Epidermal melanocyte (primary cell): ENCODE measurements at regions not wholly inside any gene's neighbourhood (a gene's known extent, or its start where the extent isn't known, plus 50 kb on each side); places are given as distances from the start of the nearest gene placed in this dataset.
A peak's percentile ranks its signal among the peaks of the same experiment; 100 is the strongest.

Source experiments
- DNase-seq: peaks from one replicate; pipeline ENCODE4 v3.0.0; 2011; ENCODE audit warnings: low spot score; ENCODE audit not compliant: insufficient read length

DNA sequence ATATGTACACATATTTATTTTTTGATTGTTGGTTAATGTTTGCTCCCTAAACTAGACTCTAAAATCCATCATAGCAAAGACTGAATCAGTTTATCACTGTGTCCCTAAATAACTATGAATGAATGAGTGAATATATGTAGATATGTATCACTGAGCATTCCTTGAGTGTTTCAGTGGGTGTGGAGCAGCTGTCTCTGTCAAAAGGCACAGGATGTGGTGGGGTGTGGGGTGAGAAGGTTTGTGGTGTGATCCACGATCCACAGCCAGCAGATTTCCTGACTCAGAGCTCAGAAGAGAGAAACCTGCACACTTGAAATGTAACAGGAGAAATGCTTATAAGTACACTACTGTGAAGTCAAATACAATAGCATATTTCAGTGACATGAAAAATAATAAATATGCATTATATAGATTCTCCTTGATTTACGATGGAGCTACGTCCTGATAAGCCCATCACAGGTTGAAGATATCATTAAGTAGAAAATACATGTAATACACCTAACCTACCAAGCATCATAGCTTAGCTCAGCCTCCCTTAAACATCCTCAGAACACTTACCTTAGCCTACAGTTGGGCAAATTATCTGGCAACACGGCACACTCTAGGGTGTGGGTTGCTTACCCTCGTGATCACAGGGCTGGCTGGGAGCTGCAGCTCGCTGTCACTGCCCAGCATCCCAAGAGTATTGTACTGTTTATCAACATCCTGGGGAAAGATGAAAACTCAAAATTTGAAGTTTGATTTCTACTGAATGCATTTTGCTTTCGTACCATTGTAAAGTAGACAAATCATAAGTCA is 287.0 kb downstream of the GAS1 start:
- DNase-seq, result peak; percentile 40

DNA sequence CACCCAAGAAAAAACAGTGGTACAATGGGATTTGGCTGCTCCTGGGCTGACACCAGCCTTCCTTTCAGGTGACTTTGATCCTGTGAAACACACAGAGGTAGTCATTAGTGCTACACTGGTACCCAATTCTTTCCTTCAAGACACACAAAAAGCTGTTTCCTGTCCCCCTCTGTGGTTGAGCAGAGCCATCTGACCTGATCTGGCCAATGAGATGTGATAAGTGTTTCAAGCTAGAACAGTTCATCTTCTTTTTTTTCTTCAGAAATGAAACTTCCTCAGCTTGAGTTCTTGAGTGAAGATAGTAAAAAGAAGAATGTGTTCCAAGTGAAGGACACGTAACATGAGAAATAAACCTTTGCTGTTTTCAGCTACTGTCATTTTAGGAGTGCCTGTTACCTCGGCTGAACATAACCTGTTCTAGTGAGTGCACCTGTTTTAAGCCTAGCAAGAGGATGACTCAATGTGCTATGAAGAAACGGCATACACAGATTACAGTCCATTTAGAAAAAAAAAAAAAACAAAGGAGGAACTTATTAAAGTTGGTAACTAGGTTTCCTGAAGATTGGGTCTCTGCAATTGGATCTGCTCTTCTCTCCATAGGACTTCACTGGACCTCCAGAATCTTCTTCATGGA is 287.8 kb downstream of the GAS1 start:
- DNase-seq, result no peak

DNA sequence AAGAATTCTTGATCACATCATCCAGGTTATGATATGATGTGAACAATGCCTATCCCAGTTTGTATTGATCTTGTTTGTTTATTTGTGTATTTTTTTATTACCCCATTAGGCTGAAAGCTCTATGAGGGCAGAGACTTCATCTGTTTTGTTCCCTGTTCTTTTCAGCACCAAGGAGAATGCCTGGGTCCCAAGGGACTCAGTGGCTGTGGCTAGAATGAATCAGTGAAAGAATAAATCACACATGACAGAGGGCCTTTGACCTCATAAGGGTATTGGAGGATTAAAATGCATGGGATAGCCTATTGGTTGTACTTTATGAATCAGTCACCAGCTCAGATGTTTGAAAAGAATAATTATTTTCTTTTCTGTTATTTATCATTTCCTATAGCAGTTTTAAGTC is 292.2 kb downstream of the GAS1 start:
- no peak for DNase-seq

DNA sequence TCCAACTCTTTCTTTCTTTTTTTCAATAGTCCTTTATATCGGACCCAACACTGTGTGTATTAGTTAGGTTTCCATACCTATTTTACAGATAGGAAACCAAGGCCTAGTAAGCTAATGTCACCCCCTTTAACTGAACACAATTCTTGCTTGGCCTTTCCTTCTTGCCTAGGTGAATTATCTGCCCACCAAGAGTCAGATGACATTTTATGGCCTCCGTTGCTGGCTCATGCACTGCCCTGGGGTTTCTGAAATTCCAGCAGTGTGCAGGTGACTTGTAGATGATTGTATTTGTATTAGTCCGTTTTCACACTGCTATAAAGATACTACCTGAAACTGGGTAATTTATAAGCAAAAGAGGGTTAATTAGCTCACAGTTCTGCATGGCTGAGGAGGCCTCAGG is 293.8 kb downstream of the GAS1 start:
- no peak for DNase-seq

GRCh38 chr9:86652736-86653135 is 294.6 kb downstream of the GAS1 start:
- DNase-seq, result no peak

GRCh38 chr9:86649913-86650312 is 295.7 kb upstream of the TUT7 start:
- DNase-seq, result no peak

DNA sequence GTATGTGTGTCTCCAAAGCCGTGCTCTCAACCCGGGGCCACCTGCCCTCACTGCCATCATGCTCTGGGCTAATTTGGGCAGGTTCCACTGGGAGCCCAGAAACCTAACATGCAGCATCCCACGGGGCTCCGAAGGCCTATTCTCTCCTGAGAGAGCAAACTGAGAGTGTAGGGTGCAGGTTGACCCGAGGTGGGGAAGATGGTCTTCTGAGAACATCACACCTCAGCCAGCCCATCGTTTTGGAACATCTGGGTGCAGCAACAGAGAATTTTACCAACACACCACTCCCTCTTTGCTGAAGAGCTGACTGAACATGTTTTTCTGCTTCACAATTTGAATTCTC is 294.6 kb upstream of the TUT7 start:
- no peak for DNase-seq

DNA sequence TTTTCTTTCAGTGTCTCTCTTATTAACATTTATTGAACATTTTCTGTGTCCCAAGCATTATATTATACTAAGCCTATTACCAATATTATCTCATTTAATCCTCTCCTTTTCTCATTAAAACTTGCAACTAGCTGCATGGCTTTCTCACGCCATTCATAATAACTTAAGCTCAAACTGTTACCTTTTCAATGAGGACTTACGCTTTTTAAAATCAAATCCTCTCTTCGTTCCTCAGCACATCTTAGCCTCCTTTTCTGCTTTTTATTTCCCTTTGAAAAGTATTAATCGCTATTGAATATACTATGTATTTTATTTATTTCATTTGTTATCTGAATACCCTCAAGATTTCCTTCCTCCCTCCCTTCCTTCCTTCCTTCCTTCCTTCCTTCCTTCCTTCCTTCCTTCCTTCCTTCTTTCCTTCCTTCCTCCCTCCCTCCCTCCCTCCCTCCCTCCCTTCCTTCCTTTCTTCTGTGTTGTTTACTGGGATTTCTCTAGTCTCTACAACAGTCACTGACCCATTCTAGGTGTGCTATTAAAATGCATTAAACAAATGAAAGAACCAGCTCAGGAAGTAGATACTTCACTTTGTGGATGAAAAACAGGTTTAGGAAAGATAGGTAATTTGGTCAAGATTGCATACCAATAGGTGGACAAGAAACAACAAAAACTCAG is 294.1 kb upstream of the TUT7 start:
- DNase-seq, result no peak

- DNase-seq, result no peak
These were observed 291.1 kb upstream of the TUT7 start for GRCh38 chr9:86645303-86645702.

DNA sequence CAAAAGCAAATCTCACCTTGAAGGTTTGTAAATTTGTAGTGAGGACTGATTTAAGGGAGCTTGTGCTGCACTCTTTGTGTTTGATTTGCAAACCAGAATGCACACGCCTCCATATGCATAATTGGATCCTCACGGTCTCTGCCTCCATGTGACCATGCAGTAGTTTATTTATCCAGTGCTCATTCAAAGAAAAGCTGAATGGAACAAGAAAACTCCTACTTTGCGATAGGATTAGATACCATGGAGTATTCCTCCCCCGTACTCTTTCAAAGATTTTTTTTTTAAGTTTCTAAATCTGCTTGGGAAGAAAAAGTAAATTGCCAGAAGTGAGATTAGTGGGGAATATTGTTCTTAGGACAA is 290.4 kb upstream of the TUT7 start:
- DNase-seq, result no peak

- no peak for DNase-seq
These were observed 289.9 kb upstream of the TUT7 start for GRCh38 chr9:86643946-86644674.

- no peak for DNase-seq
These were observed 288.5 kb upstream of the TUT7 start for GRCh38 chr9:86642721-86643120.

DNA sequence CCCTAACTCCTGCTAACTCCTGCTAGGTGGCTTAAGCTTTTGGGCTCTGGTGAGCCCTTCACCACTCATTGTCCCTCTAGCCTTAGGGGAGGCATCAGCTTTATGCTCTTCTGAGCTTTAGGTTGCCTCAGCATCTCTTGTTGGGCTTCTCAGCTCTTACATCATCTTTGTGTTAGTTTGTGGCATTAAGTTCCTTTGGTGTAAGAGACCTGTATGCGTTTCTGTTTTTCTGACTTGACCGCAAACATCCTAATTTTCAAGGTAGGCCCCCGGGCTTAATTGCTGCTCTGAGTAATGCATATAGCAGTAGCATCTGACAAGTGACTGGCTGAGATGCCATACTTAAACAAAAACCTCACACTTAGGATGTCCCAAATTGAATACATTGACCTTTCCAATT is 287.8 kb upstream of the TUT7 start:
- no peak for DNase-seq

DNA sequence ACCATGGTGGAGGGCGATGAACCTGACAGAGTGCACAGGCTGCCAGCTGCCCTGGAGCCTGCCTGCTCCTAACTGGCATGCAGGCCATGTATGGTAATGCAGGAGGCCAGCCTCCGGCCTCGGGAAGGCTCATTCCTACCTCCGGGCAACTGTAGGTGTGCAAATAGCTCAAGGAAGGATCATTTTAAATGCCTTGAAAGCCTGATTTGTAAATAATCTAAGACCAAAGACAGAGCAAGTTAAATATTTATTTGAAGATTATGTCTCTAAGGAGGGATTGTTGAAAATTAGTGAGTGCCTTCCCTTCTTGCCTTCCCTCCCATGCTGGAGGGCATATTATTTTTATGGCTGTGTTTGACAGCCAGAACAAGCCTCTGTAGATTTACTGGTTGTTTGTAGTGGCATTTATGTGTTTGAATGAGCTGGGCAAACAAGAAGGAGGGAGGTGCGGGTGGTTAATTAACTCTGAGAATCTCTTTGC is 285.7 kb upstream of the TUT7 start:
- no peak for DNase-seq

- DNase-seq, result no peak
These were observed 285.1 kb upstream of the TUT7 start for GRCh38 chr9:86639287-86639686.

DNA sequence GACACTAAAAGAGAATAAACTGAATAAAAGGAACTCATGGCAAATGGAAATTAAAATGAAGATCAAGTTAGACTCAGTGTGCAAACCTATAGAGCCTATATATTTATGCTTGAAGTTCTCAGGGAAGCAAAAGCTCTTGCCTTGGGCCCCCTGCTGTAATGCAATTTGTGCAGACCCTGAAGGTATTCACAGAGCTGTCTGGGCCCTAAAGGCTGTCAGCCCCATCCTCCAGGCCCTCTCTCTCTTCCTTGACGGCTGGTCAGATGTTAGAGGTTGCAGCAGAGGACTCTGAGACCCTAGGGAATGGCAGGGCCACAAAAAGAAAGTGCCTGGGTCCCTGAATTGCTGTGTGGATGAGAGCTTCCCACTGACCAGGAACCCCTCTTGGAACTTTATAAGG is 283.9 kb upstream of the TUT7 start:
- no peak for DNase-seq

DNA sequence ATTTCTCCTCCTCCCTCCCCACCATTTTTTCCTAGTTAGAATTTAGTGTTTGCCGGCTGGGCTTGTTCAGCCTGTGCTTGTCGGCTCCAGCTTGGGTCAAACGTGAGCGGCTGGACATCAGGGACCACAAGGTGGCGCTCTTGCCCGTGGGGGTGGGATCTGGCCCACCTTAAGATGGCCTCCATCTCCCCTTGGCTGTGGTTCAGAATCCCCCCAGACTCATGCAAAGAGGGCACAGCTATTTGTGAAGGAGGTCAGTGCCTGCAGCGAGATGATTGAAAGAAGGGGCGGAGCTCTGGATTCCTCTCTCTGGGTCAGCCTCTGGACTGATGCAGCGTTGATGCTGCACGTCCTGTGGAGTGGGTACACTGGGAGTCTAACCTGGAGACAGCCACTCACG is 283.3 kb upstream of the TUT7 start:
- no peak for DNase-seq

DNA sequence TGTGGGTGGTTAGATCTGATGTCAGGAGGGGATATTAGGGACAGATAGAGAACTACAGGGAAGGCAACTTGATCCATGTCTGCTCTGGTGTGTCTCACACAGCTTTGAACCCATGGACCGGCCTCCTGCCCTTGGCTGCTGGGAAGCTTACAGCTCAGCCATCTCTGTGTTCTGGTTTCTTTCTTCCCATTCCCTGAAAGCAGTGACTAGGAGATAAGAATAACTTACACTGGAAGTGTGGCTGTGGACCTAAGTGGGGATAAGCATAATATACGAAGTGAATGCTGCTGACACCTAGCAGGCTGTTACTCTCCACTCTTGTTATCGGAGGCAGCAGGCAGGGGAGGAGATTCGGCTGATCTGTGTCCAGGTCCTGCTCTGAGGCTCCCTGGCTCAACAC is 282.3 kb upstream of the TUT7 start:
- no peak for DNase-seq

GRCh38 chr9:86636038-86636437 is 281.8 kb upstream of the TUT7 start:
- DNase-seq, result no peak

- DNase-seq, result no peak
These were observed 280.3 kb upstream of the TUT7 start for GRCh38 chr9:86634501-86634900.

DNA sequence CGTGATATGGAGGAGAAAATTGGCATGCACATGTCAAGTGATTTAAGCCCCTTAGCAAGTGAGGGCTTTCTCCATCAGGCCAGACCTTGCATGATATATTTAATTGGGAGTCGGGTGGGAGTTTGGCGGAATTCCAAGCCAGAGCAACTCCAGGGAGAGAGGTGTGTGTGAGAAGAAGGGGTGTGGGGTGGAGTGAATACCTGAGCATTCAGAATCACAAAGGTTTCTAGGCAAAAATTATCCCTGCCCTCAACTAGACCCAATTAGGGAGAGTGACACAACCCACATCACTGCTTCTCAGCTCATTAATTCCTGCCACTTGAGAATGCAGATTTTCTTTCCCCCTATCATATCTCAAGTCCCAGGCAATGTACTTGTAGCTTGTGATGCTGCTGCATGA is 279.7 kb upstream of the TUT7 start:
- no peak for DNase-seq

DNA sequence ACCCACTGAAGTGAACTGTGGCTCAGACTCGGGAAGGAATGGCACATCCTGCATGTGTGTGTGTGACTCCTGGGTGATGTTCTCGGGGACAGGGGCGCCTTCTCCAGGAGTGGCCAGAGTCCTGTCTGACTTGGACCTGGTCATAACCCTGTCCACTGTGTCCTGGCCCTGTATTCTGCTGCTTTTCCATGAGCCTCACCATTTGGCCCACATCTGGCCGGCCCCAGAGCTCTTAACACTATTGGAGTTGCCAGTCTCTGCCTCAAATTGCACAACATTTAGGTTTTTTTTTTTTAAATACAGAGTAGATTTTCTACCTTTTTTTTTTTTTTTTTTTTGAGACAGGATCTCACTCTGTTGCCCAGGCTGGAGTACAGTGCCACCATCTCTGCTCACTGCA is 278.3 kb upstream of the TUT7 start:
- DNase-seq, result no peak
